Inferior parietal cortex (tissue), 1 donor: ENCODE measurements at regions not wholly inside any gene's neighbourhood (a gene's known extent, or its start where the extent isn't known, plus 50 kb on each side); places are given as distances from the start of the nearest gene placed in this dataset.
"Not testable (repeated sequence)": the region's sequence is repeated elsewhere in the genome, so short reads cannot be mapped to it uniquely, and the experiment has no call there.

Experiments used
- DNase-seq: peaks from one replicate; pipeline ENCODE4 v3.0.0-alpha.2; 2016; ENCODE audit errors: extremely low spot score

DNA sequence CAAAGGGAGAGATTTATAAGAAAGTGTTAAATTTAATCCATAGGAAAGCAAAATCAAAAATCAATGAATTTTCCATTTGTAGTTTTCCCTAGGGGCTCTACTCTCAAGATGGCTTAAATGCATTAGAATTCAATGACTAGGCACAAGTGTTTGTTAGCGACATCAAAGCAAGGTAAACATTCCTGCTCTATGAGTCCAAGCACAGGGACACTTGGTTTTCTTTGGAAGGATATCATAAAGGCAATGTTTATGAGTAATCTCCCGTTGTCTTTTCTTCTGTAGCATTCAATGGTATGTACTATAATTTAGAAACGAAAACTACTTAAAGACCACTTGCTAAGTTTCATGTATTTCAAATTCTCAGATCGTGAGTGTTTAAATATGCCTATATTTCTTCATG, 54.8 kb upstream of the ZNF717 start:
- not testable (repeated sequence) for DNase-seq

DNA sequence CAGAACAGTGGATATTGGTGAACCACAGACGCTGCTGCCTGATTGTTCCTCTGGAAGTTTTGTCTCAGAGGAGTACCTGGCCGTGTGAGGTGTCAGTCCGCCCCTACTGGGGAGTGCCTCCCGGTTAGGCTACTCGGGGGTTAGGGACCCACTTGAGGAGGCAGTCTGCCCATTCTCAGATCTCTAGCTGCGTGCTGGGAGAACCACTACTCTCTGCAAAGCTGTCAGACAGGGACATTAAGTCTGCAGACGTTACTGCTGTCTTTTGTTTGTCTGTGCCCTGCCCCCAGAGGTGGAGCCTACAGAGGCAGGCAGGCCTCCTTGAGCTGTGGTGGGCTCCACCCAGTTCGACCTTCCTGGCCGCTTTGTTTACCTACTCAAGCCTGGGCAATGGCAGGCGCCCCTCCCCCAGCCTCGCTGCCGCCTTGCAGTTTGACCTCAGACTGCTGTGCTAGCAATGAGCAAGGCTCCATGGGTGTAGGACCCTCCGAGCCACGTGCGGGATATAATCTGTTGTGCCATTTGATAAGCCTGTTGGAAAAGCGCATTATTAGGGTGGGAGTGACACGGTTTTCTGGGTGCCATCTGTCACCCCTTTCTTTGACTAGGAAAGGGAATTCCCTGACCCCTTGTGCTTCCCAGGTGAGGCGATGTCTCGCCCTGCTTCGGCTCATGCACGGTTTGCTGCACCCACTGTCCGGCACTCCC, 65.1 kb upstream of the ZNF717 start:
- DNase-seq, result not testable (repeated sequence)

- no peak for DNase-seq
Measured at GRCh38 chr3:75863130-75863529, 77.8 kb upstream of the ZNF717 start.

GRCh38 chr3:75863878-75864277, 78.5 kb upstream of the ZNF717 start:
- no peak for DNase-seq

DNA sequence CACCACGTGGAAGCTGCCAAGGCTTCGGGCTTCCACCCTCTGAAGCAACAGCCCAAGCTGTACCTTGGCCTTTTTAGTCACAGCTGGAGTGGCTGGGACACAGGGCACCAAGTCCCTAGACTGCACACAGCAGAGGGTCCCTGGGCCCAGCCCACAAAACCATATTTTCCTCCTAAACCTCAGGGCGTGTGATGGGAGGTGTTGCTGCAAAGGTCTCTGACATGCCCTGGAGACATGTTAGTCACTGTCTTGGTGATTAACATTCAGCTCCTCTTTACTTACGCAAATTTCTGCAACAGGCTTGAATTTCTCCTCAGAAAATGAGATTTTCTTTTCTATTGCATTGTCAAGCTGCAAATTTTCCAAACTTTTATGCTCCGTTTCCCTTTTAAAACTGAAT, 98.4 kb upstream of the ZNF717 start:
- not testable (repeated sequence) for DNase-seq

DNA sequence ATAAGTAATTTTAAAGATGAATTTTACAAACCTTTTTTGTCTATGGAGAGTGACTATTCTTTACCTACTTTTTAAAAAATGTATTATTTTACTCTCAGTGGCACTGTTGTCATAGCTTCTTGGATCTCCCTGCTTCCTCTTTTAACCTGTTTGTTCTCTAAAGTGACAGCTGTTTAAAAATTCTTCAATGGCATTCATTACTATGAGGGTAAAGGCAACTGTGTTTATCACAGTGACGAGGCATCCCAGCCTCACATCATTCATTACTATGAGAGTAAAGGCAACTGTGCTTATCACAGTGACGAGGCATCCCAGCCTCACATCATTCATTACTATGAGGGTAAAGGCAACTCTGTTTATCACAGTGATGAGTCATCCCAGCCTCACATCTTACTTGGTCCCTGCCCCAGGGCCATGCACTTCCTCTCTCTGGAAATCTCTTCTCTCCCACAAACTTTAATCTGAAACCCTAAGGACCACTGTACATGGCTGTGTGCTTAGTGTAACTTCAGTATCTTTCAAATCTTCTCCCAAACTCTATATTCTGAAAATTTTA, 101.7 kb upstream of the ZNF717 start:
- DNase-seq, result no peak

- DNase-seq, result no peak
Measured at GRCh38 chr3:75894234-75894633, 108.9 kb upstream of the ZNF717 start.

DNA sequence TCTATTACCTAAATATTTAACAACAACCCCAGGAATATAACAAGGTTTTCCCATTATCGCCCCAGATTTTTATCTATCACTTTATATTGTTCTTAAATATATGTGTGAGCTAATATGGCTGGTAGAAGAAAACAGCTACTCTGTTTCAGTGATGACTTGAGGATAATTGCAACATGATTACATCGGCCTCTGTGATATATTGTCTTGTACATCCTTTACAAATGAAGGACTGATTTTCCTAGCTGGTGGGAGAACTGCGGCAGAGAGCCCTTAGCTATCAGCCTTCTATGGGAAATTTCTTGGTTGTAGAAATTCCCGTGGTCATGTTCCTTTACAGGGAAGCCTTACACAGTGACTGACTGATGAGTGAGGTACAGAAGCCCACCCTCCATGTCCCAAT, 110.9 kb upstream of the ZNF717 start:
- DNase-seq, result no peak

- not testable (repeated sequence) for DNase-seq
Measured at GRCh38 chr3:75901446-75901845, 116.1 kb upstream of the ZNF717 start.

DNA sequence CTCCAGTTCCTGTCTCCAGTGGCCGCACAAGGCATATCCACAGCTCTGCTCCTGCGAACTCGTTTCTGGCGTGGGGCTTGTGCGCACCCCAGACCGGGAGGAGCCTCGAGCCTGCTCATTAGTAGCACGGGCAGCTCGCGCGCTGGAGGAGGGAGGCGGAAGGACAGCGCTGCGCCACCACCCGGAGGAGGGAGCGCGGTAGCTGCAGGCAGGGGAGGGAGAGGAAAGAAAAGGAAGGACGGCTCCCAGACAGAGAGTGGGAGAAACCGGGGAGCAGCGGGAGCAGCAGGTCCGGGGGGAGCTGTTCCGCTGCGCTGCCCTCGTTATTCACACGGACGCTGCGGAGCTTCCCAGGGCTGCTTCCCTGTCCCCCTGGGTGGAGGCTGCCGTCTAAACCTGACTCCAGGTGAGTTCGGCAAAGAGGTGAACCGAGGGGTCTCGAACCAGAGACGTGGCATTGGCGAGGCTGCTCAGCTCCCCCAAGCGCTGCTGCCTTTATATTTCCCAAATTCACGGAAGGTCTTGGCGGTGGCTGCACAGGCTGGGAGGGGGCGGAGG, 121.3 kb upstream of the ZNF717 start:
- peak; percentile 27 for DNase-seq

GRCh38 chr3:75913800-75914350, 128.5 kb upstream of the ZNF717 start:
- no peak for DNase-seq

DNA sequence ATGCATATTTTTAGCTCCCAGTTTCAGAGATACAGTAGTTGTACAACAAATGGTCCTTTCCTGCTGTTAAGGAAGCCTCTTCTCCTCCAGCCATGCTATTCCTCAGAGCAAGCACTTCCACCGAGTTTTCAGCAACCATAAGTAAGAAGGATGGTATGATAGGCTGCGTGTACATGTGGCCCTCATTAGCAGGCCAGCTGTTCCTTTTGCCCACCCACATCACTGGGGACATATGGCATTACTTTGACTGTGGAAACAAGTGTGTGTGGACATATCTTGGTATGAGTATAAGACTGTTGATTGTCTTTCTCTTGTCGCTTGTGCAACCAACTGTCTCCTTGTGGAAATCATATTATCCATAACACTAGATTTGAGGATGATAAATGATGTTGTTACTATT, 129.4 kb upstream of the ZNF717 start:
- not testable (repeated sequence) for DNase-seq

- no peak for DNase-seq
Measured at GRCh38 chr3:75938921-75939320, 153.6 kb upstream of the ZNF717 start.

- DNase-seq, result no peak
Measured at GRCh38 chr3:75951941-75952340, 166.6 kb upstream of the ZNF717 start.

DNA sequence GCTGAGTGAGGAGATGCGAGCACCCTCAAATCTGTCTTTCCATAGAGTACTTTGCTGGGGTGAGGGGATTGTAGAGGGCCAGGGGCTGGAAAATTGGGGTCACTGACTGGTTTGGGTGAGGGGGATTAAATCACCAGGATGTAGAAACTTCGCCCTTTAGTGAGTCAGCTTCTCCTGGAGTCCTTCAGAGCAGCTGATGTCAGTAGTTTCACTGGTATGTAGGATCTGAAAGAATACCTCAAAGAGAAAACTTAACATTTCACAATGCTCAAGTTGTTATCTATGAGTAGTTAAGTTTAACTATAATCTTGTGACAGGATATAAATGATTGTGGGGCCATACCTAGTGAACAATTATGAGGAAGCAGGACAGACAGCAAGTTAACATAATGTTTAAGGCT, 174.7 kb upstream of the ZNF717 start:
- not testable (repeated sequence) for DNase-seq

DNA sequence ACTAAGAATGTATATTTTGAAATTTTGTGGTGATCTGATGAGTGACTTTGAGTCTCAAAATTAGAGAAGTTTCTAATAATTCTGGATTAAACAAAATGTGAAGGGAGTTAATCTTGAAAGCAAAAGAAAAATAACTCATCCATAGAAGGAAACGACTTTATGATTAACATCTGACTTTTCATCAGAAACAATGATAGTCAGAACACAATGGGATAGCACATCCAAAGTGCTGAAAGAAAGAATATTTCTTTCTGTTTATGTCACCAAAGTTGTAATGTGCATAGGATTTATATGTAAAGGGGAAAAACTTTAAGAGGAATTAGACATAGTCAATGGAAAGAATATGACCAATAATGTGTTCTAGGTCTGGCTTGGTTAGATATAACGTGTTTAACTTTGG, 176.7 kb upstream of the ZNF717 start:
- DNase-seq, result not testable (repeated sequence)

GRCh38 chr3:75967071-75967470, 181.7 kb upstream of the ZNF717 start:
- DNase-seq, result no peak

DNA sequence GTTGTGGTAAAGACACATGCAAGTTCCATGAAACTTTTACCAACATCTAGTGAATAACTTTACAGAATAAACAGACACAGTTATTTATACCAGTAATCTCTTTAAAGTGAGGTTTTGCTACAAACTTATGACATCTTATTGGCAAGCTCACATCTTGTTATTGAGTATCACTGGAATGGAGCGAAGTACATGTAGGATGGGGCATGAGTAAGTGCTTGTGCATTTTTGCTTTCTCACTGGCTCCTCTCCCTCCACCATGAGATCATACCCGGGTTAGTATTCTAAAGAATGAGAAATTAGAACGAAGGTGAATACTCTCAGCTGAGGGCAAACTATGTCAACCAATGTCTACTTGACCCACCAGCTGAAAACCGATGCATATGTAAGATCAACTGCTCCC, 193.3 kb upstream of the ZNF717 start:
- DNase-seq, result no peak

GRCh38 chr3:75981401-75981800, 196.1 kb upstream of the ZNF717 start:
- no peak for DNase-seq

- no peak for DNase-seq
Measured at GRCh38 chr3:75982151-75982550, 196.8 kb upstream of the ZNF717 start.

GRCh38 chr3:75983111-75983510, 197.8 kb upstream of the ZNF717 start:
- DNase-seq, result peak; percentile 7

- DNase-seq, result no peak
Measured at GRCh38 chr3:75983609-75984290, 198.4 kb upstream of the ZNF717 start.

DNA sequence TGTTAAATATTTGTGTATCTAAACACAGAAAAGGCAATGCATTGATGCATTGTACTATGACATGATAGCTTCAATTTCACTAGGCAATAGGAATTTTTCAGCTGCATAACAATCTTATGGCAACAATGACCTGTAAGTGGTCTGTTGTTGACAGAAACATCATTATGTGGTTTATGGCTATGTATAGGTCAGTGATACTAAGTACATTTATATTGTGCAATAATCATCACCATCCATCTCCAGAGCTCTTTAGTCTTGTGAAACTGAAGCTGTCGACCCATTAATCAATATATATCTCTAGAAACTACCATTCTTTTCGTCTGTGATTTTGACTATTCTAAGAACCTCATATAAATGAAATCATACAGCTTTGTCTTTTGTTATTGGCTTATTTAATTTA, 200.1 kb upstream of the ZNF717 start:
- DNase-seq, result no peak
